SK-MEL-5 (cell line): ENCODE measurements at regions not wholly inside any gene's neighbourhood (a gene's known extent, or its start where the extent isn't known, plus 50 kb on each side); places are given as distances from the start of the nearest gene placed in this dataset.

Experiments
- DNase-seq: peaks from one replicate; pipeline ENCODE4 v3.0.0-alpha.2; 2016; ENCODE audit warnings: low read depth, low spot score
- in situ Hi-C: cut with HindIII; loops from 2 replicates; pipeline ENCODE4 v1.10.0; 2016; ENCODE audit warnings: low sequenced_read_pairs, high pct_unique_total_duplicates, low pct_unique_long_range_greater_than_20kb

GRCh38 chr3:154758109-154758868 is 321.8 kb upstream of the MME start:
- in situ Hi-C loops, result no loop called here
- DNase-seq, result peak; percentile 51

- in situ Hi-C loops, result no loop called here
- DNase-seq, result no peak
Measured at GRCh38 chr3:154753101-154753500, 323.1 kb upstream of the GPR149 start.

- in situ Hi-C loops, result no loop called here
Measured at GRCh38 chr3:154749514-154749913, 319.5 kb upstream of the GPR149 start.

GRCh38 chr3:154745929-154746328 is 315.9 kb upstream of the GPR149 start:
- in situ Hi-C loops, result no loop called here
- DNase-seq, result peak; percentile 40

More at GRCh38 chr3:154749514-154749913, 319.5 kb upstream of the GPR149 start:
- no peak for DNase-seq

GRCh38 chr3:154745122-154745521 is 315.1 kb upstream of the GPR149 start:
- in situ Hi-C loops, result no loop called here

GRCh38 chr3:154743418-154743817 is 313.4 kb upstream of the GPR149 start:
- in situ Hi-C loops, result no loop called here

More at GRCh38 chr3:154745122-154745521, 315.1 kb upstream of the GPR149 start:
- DNase-seq, result no peak

GRCh38 chr3:154734468-154734867 is 304.5 kb upstream of the GPR149 start:
- in situ Hi-C loops, result no loop called here
- no peak for DNase-seq

More at GRCh38 chr3:154743418-154743817, 313.4 kb upstream of the GPR149 start:
- no peak for DNase-seq

GRCh38 chr3:154730186-154730585 is 300.2 kb upstream of the GPR149 start:
- in situ Hi-C loops, result no loop called here
- DNase-seq, result peak; percentile 2

GRCh38 chr3:154729741-154730140 is 299.8 kb upstream of the GPR149 start:
- no peak for DNase-seq
- in situ Hi-C loops, result no loop called here

GRCh38 chr3:154728285-154728684 is 298.3 kb upstream of the GPR149 start:
- in situ Hi-C loops, result no loop called here
- DNase-seq, result no peak

GRCh38 chr3:154720921-154721320 is 290.9 kb upstream of the GPR149 start:
- in situ Hi-C loops, result no loop called here
- DNase-seq, result no peak

GRCh38 chr3:154718053-154718452 is 288.1 kb upstream of the GPR149 start:
- in situ Hi-C loops, result no loop called here
- DNase-seq, result no peak

GRCh38 chr3:154716170-154716569 is 286.2 kb upstream of the GPR149 start:
- DNase-seq, result no peak
- in situ Hi-C loops, result no loop called here

GRCh38 chr3:154708554-154708953 is 278.6 kb upstream of the GPR149 start:
- no peak for DNase-seq
- in situ Hi-C loops, result no loop called here

- no peak for DNase-seq
- in situ Hi-C loops, result no loop called here
Measured at GRCh38 chr3:154701055-154701454, 271.1 kb upstream of the GPR149 start.

GRCh38 chr3:154690413-154690812 is 260.4 kb upstream of the GPR149 start:
- in situ Hi-C loops, result no loop called here

GRCh38 chr3:154684440-154684839 is 254.4 kb upstream of the GPR149 start:
- in situ Hi-C loops, result no loop called here
- no peak for DNase-seq

More at GRCh38 chr3:154690413-154690812, 260.4 kb upstream of the GPR149 start:
- DNase-seq, result no peak

- in situ Hi-C loops, result no loop called here
Measured at GRCh38 chr3:154684021-154684420, 254.0 kb upstream of the GPR149 start.

GRCh38 chr3:154678041-154678654 is 248.2 kb upstream of the GPR149 start:
- in situ Hi-C loops, result no loop called here
- DNase-seq, result no peak

More at GRCh38 chr3:154684021-154684420, 254.0 kb upstream of the GPR149 start:
- DNase-seq, result peak; percentile 32
